ENCODE measurements at regions not wholly inside any gene's neighbourhood (a gene's known extent, or its start where the extent isn't known, plus 50 kb on each side); places are given as distances from the start of the nearest gene placed in this dataset.
A peak's percentile ranks its signal among the peaks of the same experiment; 100 is the strongest.

DNA sequence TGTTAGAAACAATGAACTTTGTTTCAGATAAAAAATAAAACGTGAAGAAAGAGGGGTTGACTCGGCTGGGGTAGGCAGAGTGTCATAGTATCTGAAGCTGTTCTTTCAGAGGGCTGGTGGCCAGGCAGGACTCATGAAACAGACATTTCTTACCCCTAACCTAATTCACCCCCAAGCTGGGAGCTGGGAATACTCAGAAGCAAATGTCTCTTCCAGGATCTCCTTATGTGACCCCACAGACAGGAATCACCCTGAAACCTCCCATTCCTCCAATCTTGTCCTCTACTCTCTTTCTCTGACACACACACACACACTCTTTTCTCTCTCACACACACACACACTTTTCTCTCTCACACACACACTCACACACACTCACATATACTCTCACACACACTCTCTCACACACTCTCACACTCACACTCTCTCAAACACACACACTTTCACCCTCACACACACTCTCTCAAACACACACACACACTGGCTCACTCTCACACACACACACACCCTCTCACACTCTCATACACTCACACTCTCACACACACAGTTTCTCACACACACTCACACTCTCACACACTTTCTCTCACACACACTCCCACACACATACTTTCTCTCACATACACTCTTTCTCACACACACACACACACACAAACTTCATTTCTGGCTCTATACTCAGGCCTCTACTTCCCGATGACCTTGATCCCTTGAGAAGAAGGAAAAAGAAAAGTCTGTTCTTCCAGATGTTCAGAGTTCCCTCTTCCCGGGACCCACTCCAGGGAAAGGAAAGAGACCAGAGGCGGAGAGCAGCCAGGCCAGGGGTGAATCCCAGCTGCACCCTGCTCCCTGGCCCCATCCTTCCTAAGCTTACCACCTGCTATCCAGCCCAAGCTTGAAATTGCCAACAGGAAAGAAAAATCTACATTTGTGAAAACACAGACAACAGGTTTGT lies 167.7 kb downstream of the TXNL1 start:
- Histone ChIP-seq H3K4me3 (no peak overlapping the region), H3K27me3 (no peaks in the 10 kb centered on the region), H3K4me1 (peaks cover 0 to 7% (median 0%) of the 10 kb centered on the region in 3 donors), H3K9me3 (peaks cover 0 to 4% (median 0%) of the 10 kb centered on the region in 3 donors), H3K27ac (no peak overlapping the region), H3K36me3 (no peaks in the 10 kb centered on the region)
- no peak for TF ChIP-seq EP300 (IDR thresholded peaks at IDR 0.05)
- TF ChIP-seq POLR2A (IDR thresholded peaks at IDR 0.05), result no peak
- TF ChIP-seq, protein P1, sequence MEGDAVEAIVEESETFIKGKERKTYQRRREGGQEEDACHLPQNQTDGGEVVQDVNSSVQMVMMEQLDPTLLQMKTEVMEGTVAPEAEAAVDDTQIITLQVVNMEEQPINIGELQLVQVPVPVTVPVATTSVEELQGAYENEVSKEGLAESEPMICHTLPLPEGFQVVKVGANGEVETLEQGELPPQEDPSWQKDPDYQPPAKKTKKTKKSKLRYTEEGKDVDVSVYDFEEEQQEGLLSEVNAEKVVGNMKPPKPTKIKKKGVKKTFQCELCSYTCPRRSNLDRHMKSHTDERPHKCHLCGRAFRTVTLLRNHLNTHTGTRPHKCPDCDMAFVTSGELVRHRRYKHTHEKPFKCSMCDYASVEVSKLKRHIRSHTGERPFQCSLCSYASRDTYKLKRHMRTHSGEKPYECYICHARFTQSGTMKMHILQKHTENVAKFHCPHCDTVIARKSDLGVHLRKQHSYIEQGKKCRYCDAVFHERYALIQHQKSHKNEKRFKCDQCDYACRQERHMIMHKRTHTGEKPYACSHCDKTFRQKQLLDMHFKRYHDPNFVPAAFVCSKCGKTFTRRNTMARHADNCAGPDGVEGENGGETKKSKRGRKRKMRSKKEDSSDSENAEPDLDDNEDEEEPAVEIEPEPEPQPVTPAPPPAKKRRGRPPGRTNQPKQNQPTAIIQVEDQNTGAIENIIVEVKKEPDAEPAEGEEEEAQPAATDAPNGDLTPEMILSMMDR (IDR thresholded peaks at IDR 0.05), result no peak
- no peak for TF ChIP-seq POLR2AphosphoS5 (IDR thresholded peaks at IDR 0.05)
- whole genome bisulfite sequencing, 2 donors (ENCODE audit: low coverage in 1 of 2), result 44 to 100% methylated on average over 2 to 4 of the region's 5 CpGs
- ATAC-seq, result no peak

DNA sequence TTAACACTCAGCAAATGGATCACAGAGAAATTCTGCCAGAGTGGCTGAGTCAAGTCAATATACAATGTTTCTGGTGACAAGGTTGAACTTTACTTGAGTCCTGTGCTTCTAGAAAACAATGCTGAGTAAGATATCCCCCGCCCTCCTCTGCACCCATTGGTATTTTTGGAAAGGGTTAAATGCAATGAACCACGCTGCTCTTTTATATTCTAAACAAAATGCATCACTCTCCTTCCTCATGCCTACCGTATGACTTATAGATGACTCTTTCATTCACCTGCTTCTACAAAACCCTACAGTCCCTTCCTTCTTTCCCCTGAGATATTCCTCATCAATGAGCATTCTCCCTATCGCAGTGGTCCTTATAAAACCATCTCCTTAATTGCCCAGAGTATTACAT lies 168.8 kb downstream of the TXNL1 start:
- WGBS, 2 donors (ENCODE audit: low coverage in 1 of 2), result 77 to 92% methylated on average over 4 of the region's 4 CpGs
- no peak for TF ChIP-seq EP300 (IDR thresholded peaks at IDR 0.05)
- TF ChIP-seq POLR2AphosphoS5 (IDR thresholded peaks at IDR 0.05), result no peak
- no peak for TF ChIP-seq POLR2A (IDR thresholded peaks at IDR 0.05)
- TF ChIP-seq, protein P1 (IDR thresholded peaks at IDR 0.05), result no peak
- Histone ChIP-seq H3K9me3 (peaks cover 0 to 15% (median 0%) of the 10 kb centered on the region in 3 donors), H3K4me3 (no peak overlapping the region), H3K36me3 (no peaks in the 10 kb centered on the region), H3K4me1 (peaks cover 0 to 7% (median 0%) of the 10 kb centered on the region in 3 donors), H3K27me3 (no peaks in the 10 kb centered on the region), H3K27ac (no peak overlapping the region)
- no peak for ATAC-seq

DNA sequence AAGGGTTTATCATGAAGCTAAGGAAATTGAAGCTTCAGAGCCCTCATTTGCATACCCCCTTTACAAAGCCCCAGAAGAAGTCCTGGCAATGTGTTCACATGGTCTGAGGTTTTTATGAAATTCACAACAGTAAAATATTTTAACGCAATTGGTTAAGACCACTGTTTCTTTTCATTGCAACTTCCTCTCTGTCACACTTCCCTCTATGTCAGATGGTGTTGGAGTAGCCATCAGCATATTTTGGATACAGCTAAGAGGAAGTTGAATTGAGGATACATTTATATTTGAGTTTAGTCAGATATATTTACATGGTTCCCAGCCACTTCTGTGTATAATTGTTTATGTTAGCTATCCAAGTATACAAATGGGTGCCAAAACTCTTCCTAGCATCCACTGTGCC lies 170.0 kb downstream of the TXNL1 start:
- no peaks in the 10 kb centered on the region for H3K27me3 ChIP-seq
- TF ChIP-seq, protein P1 (IDR thresholded peaks at IDR 0.05), result no peak
- no peak for TF ChIP-seq POLR2A (IDR thresholded peaks at IDR 0.05)
- no peak for TF ChIP-seq POLR2AphosphoS5 (IDR thresholded peaks at IDR 0.05)
- no peak for TF ChIP-seq EP300 (IDR thresholded peaks at IDR 0.05)
- peaks cover 0 to 7% (median 0%) of the 10 kb centered on the region in 3 donors for H3K4me1 ChIP-seq
- H3K36me3 ChIP-seq, result no peaks in the 10 kb centered on the region
- ATAC-seq, result peak; percentile 49
- peak overlapping the region in 1 of 4 donors; percentile 12 for H3K27ac ChIP-seq
- H3K4me3 ChIP-seq, result no peak overlapping the region
- peaks cover 0 to 22% (median 0%) of the 10 kb centered on the region in 3 donors for H3K9me3 ChIP-seq
- 40 to 67% methylated on average over 1 of the region's 1 CpG for WGBS, 2 donors (ENCODE audit: low coverage in 1 of 2)

DNA sequence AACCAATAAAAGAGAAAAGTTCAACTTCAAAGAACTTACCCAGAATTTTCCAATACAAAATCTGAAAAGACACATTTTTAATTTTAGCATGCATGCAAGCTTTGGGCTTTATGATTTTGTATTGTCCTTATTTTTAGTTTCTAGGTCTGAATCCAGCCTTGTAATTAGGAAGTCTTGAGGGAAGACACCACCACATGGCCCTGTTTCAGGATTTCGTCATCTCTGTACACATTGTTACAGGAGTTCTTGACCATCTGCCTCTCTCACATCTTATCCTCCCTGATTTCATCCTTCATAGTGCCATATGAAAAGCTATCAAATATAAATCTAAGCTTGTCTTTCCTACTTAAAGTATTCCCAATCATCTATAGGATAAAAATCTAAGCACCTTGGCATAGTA lies 176.1 kb downstream of the TXNL1 start:
- no peak overlapping the region for H3K27ac ChIP-seq
- H3K9me3 ChIP-seq, result peaks cover 0 to 22% (median 0%) of the 10 kb centered on the region in 3 donors
- no peak overlapping the region for H3K4me3 ChIP-seq
- H3K27me3 ChIP-seq, result no peaks in the 10 kb centered on the region
- no peaks in the 10 kb centered on the region for H3K4me1 ChIP-seq
- 75 to 88% methylated on average over 1 of the region's 1 CpG for WGBS, 2 donors (ENCODE audit: low coverage in 1 of 2)
- ATAC-seq, result no peak
- H3K36me3 ChIP-seq, result no peaks in the 10 kb centered on the region
- TF ChIP-seq POLR2A (IDR thresholded peaks at IDR 0.05) (no peak), EP300 (IDR thresholded peaks at IDR 0.05) (no peak), POLR2AphosphoS5 (IDR thresholded peaks at IDR 0.05) (no peak)
- TF ChIP-seq, protein P1 (IDR thresholded peaks at IDR 0.05), result no peak

Data from gastroesophageal sphincter (tissue), 4 donors.